ENCODE measurements at regions not wholly inside any gene's neighbourhood (a gene's known extent, or its start where the extent isn't known, plus 50 kb on each side); places are given as distances from the start of the nearest gene placed in this dataset.

DNA sequence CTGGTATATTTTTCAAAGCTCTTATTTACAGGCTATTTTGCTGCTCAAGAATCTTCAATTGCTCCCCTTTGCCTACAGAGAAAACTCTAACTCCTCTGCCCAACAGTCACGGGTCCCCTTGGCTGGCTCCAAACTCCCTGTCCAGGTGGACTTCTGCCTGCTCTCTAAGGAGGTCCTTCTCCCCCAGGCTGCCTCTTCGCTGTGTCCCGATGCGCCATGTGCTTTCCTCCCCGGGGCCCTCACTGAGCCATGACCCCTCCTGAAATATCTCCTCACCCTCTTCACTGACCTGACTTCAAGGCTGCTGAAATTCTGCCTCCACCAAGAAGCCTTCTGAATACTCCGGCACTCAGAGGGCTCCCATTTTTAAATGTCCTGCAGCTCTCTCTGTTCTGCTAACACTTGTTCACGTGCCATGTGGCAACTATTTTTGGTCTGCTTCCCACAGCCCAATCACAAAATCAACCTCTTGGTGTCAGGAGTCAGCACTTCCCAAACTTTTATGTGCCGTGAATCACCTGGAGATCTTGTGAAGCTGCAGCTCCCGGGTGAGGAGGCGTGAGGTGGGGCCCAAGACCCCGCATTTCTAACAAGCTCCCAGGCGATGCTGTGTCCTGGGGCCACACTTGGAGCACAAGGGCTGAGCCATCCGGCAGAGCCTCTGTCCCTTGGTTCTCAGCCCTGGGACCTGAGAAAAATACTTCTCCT lies 85.7 kb upstream of the COL13A1 start:
- Histone ChIP-seq H3K27ac (ENCODE audit: low read depth, low read length) (no peak overlapping the region), H3K4me1 (ENCODE audit: control insufficient read depth in 1 of 2, insufficient read depth in 2 of 2, low read length in 2 of 2) (no peaks in the 10 kb centered on the region), H3K9me3 (ENCODE audit: control insufficient read depth in 1 of 2, low read length in 2 of 2) (no peaks in the 10 kb centered on the region)

DNA sequence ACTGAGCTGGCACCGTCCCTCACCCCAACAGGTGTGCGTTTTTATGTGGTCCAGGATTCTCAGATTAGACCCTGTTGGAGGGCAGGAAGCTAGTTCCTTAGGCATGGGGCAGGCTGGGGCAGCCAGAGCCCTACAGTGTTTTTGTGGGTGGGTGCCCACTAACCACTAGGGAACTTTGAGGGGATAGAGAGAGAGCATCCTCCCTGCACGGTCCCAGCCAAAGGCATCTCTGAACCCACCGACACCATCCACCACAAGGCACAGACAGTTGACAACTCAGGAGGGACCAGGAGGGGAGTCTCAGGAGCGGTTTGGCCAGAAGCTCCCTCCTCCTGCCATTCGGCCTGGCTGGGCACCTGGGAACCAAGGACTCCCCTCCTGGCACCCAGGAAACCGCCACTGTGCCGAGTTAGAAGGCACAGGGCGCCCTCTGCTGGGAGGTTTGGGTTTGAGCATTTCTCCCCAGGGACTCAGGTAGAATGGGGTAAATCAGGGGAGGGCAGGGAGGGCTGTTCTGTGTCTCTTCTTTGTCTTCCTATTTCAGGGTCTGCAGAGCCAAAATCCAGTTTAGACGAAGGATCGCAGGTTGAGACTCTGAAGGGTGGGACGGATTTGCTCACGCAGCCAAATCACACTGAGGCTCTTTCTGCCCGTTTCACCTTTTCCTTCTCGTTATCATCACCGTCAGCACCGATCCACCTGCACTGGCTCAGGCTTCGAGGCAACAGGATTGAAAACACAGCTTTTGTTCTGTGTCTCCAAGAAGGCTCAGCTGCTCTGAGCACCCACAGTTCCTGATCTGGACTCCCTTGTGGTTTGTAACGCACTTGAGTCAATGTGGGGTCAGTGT lies 84.8 kb upstream of the COL13A1 start:
- Histone ChIP-seq H3K27me3 (ENCODE audit: control insufficient read depth in 1 of 2, insufficient read depth in 2 of 2, low read length in 2 of 2) (no peaks in the 10 kb centered on the region), H3K4me1 (ENCODE audit: control insufficient read depth in 1 of 2, insufficient read depth in 2 of 2, low read length in 2 of 2) (no peaks in the 10 kb centered on the region), H3K9me3 (ENCODE audit: control insufficient read depth in 1 of 2, low read length in 2 of 2) (no peaks in the 10 kb centered on the region), H3K4me3 (ENCODE audit: low read depth in 1 of 2, low read length in 2 of 2) (no peak overlapping the region), H3K9ac (ENCODE audit: low read depth in 1 of 2, low read length in 2 of 2) (no peak overlapping the region), H3K36me3 (ENCODE audit: control insufficient read depth in 1 of 2, insufficient read depth in 2 of 2, low read length in 2 of 2) (no peaks in the 10 kb centered on the region), H3K27ac (ENCODE audit: low read depth, low read length) (no peak overlapping the region)

More for the DNA sequence above, 85.7 kb upstream of the COL13A1 start:
- H3K9ac ChIP-seq (ENCODE audit: low read depth in 1 of 2, low read length in 2 of 2): no peak overlapping the region
- no peaks in the 10 kb centered on the region for H3K27me3 ChIP-seq (ENCODE audit: control insufficient read depth in 1 of 2, insufficient read depth in 2 of 2, low read length in 2 of 2)
- H3K36me3 ChIP-seq (ENCODE audit: control insufficient read depth in 1 of 2, insufficient read depth in 2 of 2, low read length in 2 of 2): no peaks in the 10 kb centered on the region
- H3K4me3 ChIP-seq (ENCODE audit: low read depth in 1 of 2, low read length in 2 of 2): no peak overlapping the region

DNA sequence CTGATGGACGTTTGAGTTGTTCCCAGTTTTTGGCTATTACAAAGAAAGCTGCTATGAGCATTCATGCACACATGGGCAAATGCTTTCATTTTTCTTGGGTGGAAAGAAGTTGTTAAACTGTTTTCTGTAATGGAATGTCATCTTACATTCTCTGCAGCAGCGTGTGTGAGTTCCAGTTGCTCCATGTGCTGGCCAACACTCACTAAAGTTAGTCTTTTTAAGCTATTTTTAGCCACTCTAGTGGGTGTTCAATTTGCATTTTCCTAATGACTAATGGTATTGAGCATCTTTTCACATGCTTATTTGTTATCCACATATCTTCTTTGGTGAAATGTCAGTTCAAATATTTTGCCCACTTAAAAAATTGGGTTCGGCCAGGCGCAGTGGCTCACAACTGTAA lies 82.8 kb upstream of the COL13A1 start:
- no peaks in the 10 kb centered on the region for H3K27me3 ChIP-seq (ENCODE audit: control insufficient read depth in 1 of 2, insufficient read depth in 2 of 2, low read length in 2 of 2)
- H3K9ac ChIP-seq (ENCODE audit: low read depth in 1 of 2, low read length in 2 of 2): no peak overlapping the region
- H3K36me3 ChIP-seq (ENCODE audit: control insufficient read depth in 1 of 2, insufficient read depth in 2 of 2, low read length in 2 of 2): no peaks in the 10 kb centered on the region
- no peak overlapping the region for H3K27ac ChIP-seq (ENCODE audit: low read depth, low read length)
- no peaks in the 10 kb centered on the region for H3K9me3 ChIP-seq (ENCODE audit: control insufficient read depth in 1 of 2, low read length in 2 of 2)
- no peaks in the 10 kb centered on the region for H3K4me1 ChIP-seq (ENCODE audit: control insufficient read depth in 1 of 2, insufficient read depth in 2 of 2, low read length in 2 of 2)
- H3K4me3 ChIP-seq (ENCODE audit: low read depth in 1 of 2, low read length in 2 of 2): no peak overlapping the region

DNA sequence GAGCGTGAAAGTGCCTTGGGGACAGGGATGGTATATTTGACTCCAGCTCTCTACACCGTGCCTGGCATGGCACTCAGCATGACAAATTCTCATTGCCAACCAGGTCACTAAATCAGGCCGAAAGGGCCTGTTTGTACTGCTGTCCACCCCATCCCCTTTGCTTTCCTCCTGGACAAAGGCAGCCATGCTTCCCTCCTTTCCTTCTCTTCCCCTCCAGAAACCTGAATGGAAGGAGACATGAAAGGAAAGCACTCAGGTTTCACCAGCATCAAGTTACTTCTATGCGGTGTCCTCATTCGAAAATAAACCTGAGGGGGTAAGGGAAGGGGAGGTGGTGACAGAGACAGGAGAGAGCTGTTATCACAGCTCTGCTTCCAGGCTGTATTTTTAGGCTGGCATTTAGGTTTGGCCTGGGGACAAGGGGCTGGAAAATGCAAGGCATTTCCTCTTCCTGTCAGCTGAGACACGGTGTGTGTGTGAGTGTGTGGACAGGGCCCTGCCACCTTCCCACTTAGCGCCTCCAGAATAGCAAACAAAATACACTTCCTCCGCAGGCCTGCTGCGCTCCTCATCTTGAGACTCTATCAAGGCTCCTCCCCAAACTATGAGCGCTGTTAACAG lies 79.9 kb upstream of the COL13A1 start:
- peaks cover 0 to 3% of the 10 kb centered on the region in 2 donors for H3K27me3 ChIP-seq (ENCODE audit: control insufficient read depth in 1 of 2, insufficient read depth in 2 of 2, low read length in 2 of 2)
- H3K9me3 ChIP-seq (ENCODE audit: control insufficient read depth in 1 of 2, low read length in 2 of 2): no peaks in the 10 kb centered on the region
- no peaks in the 10 kb centered on the region for H3K36me3 ChIP-seq (ENCODE audit: control insufficient read depth in 1 of 2, insufficient read depth in 2 of 2, low read length in 2 of 2)
- H3K4me1 ChIP-seq (ENCODE audit: control insufficient read depth in 1 of 2, insufficient read depth in 2 of 2, low read length in 2 of 2): no peaks in the 10 kb centered on the region
- H3K9ac ChIP-seq (ENCODE audit: low read depth in 1 of 2, low read length in 2 of 2): no peak overlapping the region
- no peak overlapping the region for H3K27ac ChIP-seq (ENCODE audit: low read depth, low read length)
- H3K4me3 ChIP-seq (ENCODE audit: low read depth in 1 of 2, low read length in 2 of 2): no peak overlapping the region

DNA sequence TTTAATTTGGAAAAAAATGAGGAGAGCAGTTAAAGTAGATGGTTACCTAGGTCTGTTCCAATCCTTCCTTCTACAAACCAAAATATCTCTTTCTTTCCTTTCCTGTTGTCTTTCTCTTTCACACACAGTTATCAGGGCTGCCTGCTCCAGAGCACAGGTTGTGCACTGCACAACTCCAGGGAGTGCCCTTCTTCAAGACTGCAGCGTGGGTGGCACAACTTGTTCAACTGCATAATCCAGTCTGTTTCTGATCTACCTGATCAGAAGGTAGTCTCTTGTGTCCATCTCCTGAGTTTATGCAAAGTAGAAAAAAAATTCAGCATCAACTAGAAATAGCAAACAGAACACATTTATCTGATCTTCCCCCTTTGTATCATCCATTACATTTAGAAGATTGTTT lies 78.1 kb upstream of the COL13A1 start:
- no peak overlapping the region for H3K4me3 ChIP-seq (ENCODE audit: low read depth in 1 of 2, low read length in 2 of 2)
- H3K9ac ChIP-seq (ENCODE audit: low read depth in 1 of 2, low read length in 2 of 2): no peak overlapping the region
- H3K9me3 ChIP-seq (ENCODE audit: control insufficient read depth in 1 of 2, low read length in 2 of 2): no peaks in the 10 kb centered on the region
- H3K27ac ChIP-seq (ENCODE audit: low read depth, low read length): no peak overlapping the region
- no peaks in the 10 kb centered on the region for H3K36me3 ChIP-seq (ENCODE audit: control insufficient read depth in 1 of 2, insufficient read depth in 2 of 2, low read length in 2 of 2)
- peaks cover 0 to 3% of the 10 kb centered on the region in 2 donors for H3K27me3 ChIP-seq (ENCODE audit: control insufficient read depth in 1 of 2, insufficient read depth in 2 of 2, low read length in 2 of 2)
- H3K4me1 ChIP-seq (ENCODE audit: control insufficient read depth in 1 of 2, insufficient read depth in 2 of 2, low read length in 2 of 2): no peaks in the 10 kb centered on the region

DNA sequence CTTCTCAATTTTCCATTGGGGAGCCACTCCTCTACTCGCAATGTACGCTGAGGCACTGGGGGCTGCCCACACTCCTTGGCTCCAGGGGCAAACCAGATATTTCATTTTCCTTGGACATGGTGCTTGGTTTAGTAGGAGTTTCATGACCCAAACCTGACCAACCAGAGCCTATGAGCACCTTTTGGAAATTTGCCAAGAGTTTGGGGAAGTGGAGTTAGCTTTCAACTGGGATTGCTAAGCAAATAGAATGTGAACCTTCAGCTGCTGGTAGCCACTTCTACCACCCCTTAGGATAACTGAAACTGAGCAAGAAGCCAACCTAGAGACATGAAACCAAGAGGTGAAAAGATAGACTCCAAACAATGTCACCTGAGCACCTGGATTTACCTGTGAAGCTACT lies 74.9 kb upstream of the COL13A1 start:
- Histone ChIP-seq H3K9ac (ENCODE audit: low read depth in 1 of 2, low read length in 2 of 2) (no peak overlapping the region), H3K36me3 (ENCODE audit: control insufficient read depth in 1 of 2, insufficient read depth in 2 of 2, low read length in 2 of 2) (no peaks in the 10 kb centered on the region), H3K27ac (ENCODE audit: low read depth, low read length) (no peak overlapping the region), H3K9me3 (ENCODE audit: control insufficient read depth in 1 of 2, low read length in 2 of 2) (no peaks in the 10 kb centered on the region), H3K27me3 (ENCODE audit: control insufficient read depth in 1 of 2, insufficient read depth in 2 of 2, low read length in 2 of 2) (peaks cover 0 to 3% of the 10 kb centered on the region in 2 donors), H3K4me3 (ENCODE audit: low read depth in 1 of 2, low read length in 2 of 2) (no peak overlapping the region), H3K4me1 (ENCODE audit: control insufficient read depth in 1 of 2, insufficient read depth in 2 of 2, low read length in 2 of 2) (peaks cover 4 to 5% of the 10 kb centered on the region in 2 donors)

DNA sequence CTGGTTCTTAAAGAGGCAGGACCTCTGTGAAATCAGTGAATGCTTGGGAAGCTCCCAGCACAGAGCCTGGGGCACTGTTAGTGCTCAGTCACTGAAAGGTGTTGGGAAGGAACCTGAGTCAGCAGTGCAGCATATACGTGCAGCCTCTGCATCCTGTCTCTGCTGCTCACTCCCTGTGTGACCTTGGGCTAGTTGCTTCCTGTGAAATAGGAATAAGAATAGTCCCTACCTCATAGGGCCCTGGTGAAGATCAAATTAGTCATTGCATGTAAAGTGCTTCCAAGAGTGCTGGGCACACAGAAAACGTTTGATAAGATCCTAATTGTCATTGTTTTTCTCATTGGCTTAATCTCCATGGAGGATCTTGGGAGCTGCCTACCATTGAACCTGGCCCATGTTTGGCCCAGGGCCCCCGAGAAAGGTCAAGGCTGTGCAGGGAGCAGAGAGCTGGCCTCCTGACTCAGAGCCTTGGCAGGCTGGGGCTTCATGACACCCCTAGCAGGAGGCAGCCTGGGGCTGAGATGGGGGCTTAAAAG lies 73.3 kb upstream of the COL13A1 start:
- Histone ChIP-seq H3K27ac (ENCODE audit: low read depth, low read length) (no peak overlapping the region), H3K4me3 (ENCODE audit: low read depth in 1 of 2, low read length in 2 of 2) (no peak overlapping the region), H3K36me3 (ENCODE audit: control insufficient read depth in 1 of 2, insufficient read depth in 2 of 2, low read length in 2 of 2) (no peaks in the 10 kb centered on the region), H3K9ac (ENCODE audit: low read depth in 1 of 2, low read length in 2 of 2) (no peak overlapping the region), H3K4me1 (ENCODE audit: control insufficient read depth in 1 of 2, insufficient read depth in 2 of 2, low read length in 2 of 2) (peaks cover 4 to 5% of the 10 kb centered on the region in 2 donors), H3K9me3 (ENCODE audit: control insufficient read depth in 1 of 2, low read length in 2 of 2) (no peaks in the 10 kb centered on the region), H3K27me3 (ENCODE audit: control insufficient read depth in 1 of 2, insufficient read depth in 2 of 2, low read length in 2 of 2) (peaks cover 0 to 3% of the 10 kb centered on the region in 2 donors)

DNA sequence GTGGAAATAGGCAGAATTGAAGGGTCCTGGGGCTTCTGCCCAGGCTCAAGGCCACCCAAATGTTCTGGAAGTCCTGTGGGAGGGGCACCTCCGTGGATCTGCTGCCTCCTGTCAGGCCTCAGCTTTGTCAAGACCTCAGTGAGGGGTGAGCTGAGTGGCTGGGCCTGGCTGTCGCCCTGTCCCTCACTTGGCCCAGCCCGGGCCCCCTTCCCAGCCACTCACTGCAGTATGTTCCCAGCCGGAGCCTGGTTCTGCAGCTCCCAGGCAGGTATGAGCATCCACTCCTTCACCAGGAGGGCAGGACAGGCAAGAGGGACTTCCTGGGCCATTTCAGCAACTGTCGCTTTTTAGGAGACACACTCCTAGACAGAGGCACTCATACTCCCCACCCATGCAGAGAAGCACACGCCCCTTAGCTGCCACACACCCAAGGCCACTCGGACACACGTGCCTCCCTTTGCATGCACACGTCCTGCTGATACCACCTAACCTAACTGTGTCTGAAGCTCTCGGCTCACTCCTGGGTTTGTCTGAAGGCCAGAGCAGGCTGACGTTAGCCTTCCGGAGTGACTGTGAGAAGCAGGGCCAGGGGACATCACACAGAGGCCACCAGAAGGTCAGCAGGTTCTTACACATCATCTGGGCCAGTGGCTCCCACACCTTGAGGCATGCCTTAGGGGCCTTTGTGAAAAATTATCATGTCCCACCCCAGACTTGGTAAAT lies 72.2 kb upstream of the COL13A1 start:
- Histone ChIP-seq H3K9ac (ENCODE audit: low read depth in 1 of 2, low read length in 2 of 2) (no peak overlapping the region), H3K9me3 (ENCODE audit: control insufficient read depth in 1 of 2, low read length in 2 of 2) (no peaks in the 10 kb centered on the region), H3K27ac (ENCODE audit: low read depth, low read length) (no peak overlapping the region), H3K36me3 (ENCODE audit: control insufficient read depth in 1 of 2, insufficient read depth in 2 of 2, low read length in 2 of 2) (no peaks in the 10 kb centered on the region), H3K4me3 (ENCODE audit: low read depth in 1 of 2, low read length in 2 of 2) (no peak overlapping the region), H3K4me1 (ENCODE audit: control insufficient read depth in 1 of 2, insufficient read depth in 2 of 2, low read length in 2 of 2) (peaks cover 11 to 13% of the 10 kb centered on the region in 2 donors), H3K27me3 (ENCODE audit: control insufficient read depth in 1 of 2, insufficient read depth in 2 of 2, low read length in 2 of 2) (peaks cover 0 to 2% of the 10 kb centered on the region in 2 donors)

DNA sequence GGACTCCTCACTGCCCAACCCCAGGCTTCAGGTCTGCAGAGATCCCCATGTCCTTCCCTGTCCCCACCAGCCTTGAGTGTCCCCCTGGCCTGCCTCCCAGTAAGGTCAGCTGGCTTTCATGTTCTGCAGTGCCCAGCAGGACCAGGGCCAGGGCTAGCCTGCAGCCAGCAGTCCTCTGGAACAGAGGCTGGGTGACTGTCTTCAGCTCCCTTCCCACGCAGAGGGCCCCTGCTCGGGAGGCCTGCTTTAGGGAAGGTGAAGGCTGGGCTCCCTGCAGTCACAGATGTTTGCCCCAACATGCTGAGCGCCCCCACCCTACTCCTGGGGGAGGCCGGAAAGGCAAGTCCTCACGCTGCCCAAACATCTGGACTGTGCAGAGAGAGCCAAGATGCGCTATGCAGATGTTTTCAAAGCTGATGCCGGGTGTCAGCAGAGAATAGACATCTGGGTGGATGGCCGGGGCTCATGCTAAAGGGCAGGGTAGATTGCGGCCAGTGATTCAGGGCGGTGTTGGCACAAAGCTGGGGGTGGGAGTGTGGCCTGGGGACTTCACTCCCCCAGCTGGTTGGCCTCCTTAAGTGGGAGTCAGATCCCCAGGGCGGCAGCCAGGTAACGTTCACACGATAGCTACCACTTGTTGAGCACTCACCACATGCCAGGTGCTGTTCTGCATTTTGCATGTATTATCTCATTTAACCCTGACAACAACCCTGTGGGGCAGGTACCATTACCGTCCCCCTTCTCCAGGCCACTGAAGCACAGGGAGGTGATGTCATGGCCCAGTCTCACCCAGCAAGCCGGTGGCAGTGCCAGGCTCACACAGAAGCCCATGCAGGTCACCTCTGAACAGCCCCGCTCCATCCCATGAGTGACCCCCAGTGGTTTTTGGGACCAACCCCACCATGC lies 71.2 kb upstream of the COL13A1 start:
- H3K4me3 ChIP-seq (ENCODE audit: low read depth in 1 of 2, low read length in 2 of 2): no peak overlapping the region
- no peaks in the 10 kb centered on the region for H3K36me3 ChIP-seq (ENCODE audit: control insufficient read depth in 1 of 2, insufficient read depth in 2 of 2, low read length in 2 of 2)
- H3K9me3 ChIP-seq (ENCODE audit: control insufficient read depth in 1 of 2, low read length in 2 of 2): no peaks in the 10 kb centered on the region
- H3K4me1 ChIP-seq (ENCODE audit: control insufficient read depth in 1 of 2, insufficient read depth in 2 of 2, low read length in 2 of 2): peaks cover 12 to 19% of the 10 kb centered on the region in 2 donors
- H3K9ac ChIP-seq (ENCODE audit: low read depth in 1 of 2, low read length in 2 of 2): no peak overlapping the region
- H3K27me3 ChIP-seq (ENCODE audit: control insufficient read depth in 1 of 2, insufficient read depth in 2 of 2, low read length in 2 of 2): peaks cover 0 to 2% of the 10 kb centered on the region in 2 donors
- H3K27ac ChIP-seq (ENCODE audit: low read depth, low read length): no peak overlapping the region

All from duodenal mucosa (tissue), 2 donors.